HG03064 (cell line): ENCODE measurements at regions not wholly inside any gene's neighbourhood (a gene's known extent, or its start where the extent isn't known, plus 50 kb on each side); places are given as distances from the start of the nearest gene placed in this dataset.
"Not testable (repeated sequence)": the region's sequence is repeated elsewhere in the genome, so short reads cannot be mapped to it uniquely, and the experiment has no call there.

ENCODE experiments used
- ATAC-seq: cut with Tn5 transposase; IDR thresholded peaks from one replicate; pipeline ENCODE4 v1.9.1; 2021; ENCODE audit warnings: low read depth; ENCODE audit not compliant: unreplicated experiment

DNA sequence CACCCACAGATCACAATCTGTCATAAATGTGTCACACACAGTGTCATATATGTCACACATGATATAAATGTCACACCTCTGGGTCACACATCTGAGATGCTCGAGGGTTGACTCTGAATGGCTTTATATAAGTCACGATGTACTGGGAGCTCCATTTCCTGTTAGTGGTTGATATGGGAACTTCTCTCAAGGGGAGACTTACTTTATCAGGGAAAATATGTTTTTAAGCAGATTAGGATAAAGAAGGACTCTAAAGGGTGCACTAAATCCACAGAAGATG lies 83.9 kb upstream of the MEF2A start:
- no peak for ATAC-seq

DNA sequence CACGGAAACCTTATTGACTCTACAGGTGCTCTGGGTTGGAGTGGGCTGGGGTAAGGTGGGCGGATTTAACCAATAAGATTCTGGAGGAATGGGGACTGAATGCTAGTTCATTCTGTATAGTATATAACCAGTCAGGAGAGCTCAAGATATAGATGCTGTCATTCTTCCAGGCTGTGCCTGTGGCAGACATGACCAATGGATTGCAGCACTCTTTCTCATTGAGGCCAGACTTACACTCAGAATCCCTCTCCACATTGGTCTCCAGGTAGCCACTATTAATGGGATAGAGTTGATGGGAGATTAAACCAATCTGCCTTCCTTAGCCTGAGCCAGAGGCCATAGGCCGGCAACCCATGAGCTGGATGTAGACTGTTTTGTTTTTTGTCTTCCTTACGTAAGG lies 82.8 kb upstream of the MEF2A start:
- ATAC-seq: no peak

DNA sequence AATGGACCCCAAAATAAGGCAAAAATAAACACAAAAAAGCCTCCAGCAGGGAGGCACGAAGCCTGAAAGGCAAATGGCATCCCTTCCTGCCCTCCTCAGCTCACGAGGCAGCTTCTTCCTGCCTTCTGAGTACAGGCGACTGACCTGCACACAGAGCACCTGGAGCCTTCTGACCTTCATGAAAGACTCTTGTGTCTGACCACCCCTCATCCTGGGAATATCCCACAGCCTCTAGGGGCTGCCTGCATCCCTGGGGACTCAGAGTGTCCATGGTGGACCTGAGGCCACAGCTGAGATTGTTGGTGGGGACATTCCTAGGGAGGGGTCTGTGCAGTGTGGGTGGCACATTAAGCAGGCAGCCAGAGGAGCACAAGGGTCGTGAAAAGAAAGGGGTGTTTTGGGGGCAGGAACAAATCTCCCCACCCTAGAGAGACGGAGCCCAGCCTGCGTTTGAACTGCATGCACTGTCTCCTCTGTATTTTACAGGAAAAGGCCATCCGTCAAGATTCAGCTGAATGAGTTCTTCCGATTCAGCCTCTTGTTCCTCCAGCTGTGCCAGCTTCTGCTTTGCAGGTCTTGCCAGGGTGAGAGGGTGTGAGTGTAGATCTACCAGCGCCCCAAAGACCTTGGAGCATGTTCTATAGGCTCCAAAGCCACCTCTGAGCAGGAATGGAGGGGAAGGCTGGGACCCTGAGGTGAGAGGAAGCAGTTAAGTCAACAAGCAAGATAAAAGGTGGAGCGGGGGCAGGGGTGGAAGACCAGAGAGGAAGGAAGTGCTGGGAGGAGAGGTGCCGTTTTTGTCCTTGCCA lies 80.4 kb upstream of the MEF2A start:
- ATAC-seq: no peak

DNA sequence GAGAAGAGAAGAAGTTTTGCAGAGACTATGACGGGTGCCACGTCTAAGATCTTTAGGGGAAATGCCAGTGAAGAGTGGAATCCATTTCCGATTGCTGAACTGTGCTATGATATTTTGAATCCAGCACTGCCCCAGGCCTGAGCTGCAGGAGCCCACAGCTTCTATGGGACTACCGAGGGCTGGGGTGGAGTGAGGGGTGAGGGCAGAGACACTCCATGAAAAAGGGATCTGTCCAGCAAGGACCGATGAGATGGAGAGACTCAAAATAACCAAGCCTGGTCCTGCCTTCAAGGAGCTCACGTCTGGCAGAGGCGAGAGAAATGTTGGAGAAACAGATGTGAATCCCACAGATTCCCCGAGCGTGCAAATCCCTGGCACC lies 79.8 kb upstream of the MEF2A start:
- no peak for ATAC-seq

DNA sequence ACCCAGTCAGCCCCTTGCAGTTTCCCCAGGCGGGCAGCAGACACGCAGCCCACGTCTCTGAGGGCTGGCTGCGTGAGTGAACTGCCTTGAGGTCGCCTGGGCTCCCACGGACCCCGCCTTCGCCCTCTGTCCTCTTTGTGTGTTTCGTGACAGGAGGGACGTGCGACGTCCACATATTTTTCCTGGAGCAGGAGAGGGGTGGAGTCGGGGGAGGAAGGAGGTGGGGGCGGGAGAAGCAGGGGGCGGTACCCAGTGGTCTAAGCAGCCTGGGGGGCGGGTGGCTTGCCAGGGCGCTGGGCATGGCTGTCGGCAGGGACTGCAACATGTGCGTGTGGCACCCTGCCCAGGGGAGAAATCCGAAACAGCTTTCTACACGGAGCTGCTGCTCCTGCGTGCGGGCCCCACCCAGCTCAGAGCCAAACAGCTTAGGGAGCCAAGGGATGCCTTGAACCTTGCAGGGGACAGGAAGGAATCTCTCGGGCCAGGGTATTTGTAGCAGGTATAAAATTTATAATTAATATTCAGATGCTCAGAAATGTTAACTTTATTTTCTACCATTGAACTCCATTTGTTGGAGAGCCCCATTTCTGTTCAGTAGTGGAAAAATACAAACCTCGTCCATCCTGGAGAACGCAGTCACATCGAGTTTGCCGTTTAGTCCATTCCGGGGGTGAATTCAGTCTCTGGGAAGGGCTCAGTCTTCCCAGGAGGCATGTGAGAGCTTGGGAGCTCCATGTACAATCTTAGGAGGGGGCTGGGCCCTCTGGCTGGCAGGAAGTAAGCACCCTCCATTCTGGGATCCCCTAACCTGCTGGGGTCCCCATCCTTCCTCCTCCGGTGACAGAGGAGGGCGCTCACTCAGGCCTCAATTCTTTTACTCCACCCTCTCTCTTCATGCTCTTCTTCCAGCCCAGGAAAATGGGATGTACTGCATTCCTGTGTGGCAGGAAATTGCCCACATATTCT lies 79.1 kb upstream of the MEF2A start:
- ATAC-seq: no peak

DNA sequence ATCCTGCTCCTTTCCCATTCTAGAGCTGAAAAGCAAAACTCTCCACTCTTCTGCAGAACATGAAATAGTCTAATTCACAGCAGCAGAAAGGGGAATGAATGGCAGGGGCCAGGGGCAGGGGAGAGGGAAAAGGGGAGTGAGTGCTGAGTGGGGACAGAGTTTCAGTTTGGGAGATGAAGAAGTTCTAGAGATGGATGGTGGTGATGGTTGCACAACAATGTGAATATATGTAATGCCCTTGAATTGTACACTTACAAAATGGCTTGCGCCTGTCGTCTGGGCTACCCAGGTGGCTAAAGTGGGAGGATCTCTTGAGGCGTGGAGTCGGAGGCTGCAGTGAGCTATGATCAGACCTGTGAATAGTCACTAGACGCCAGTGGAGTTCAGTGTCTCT lies 78.5 kb upstream of the MEF2A start:
- ATAC-seq: no peak

DNA sequence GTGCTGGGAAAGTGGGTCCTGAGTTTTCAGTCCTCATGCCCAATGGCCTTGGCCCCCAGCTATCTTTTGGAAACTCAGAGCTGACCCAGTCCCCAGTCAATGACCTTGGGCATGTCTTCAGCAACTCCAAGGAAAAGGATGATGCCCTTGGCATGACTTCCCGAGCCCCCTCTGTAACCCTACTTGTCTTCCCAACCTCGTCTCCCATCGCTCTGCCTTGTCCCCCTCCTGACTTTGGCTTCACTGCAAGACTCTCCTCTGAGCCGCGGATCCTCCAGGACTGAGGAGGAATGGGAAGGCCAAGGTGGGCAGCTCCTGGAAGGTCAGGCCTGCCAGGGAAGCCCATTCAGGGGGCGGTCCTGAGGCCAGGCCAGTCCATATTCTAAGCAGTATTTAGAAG lies 73.5 kb upstream of the MEF2A start:
- no peak for ATAC-seq

DNA sequence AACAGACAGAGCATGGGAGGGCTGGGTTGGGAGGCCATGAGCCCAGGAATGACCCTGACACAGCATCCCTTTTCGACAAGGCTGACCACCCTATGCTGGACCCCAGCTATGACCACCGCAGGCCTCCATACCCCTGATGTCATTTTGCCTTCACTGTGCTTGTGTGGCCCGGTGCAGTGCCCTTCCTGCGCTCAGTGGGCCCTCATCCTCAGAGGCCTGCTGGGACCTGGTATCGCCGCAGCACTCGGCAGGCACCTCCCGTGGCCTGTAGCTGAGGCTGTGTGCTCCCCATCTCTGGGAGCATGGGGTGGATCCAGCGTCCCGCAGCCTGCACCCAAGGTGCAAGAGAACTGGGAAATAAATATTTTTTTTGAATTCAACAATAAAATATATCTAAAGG lies 73.1 kb upstream of the MEF2A start:
- no peak for ATAC-seq

DNA sequence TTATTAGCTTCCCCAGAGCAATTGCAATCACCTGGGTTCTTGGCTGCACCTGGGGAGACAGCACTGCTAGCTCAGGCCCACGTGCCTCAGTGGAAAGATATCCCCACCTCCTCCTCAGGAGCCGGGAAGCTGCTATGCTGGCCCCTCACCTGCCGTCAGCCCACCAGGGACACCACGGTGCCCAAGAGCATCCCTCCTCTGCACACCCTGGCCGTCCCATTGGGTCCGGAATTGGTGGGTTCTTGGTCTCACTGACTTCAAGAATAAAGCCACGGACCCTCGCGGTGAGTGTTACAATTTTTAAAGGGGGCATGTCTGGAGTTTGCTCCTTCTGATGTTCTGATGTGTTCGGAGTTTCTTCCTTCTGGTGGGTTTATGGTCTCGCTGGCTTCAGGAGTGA lies 72.3 kb upstream of the MEF2A start:
- no peak for ATAC-seq

DNA sequence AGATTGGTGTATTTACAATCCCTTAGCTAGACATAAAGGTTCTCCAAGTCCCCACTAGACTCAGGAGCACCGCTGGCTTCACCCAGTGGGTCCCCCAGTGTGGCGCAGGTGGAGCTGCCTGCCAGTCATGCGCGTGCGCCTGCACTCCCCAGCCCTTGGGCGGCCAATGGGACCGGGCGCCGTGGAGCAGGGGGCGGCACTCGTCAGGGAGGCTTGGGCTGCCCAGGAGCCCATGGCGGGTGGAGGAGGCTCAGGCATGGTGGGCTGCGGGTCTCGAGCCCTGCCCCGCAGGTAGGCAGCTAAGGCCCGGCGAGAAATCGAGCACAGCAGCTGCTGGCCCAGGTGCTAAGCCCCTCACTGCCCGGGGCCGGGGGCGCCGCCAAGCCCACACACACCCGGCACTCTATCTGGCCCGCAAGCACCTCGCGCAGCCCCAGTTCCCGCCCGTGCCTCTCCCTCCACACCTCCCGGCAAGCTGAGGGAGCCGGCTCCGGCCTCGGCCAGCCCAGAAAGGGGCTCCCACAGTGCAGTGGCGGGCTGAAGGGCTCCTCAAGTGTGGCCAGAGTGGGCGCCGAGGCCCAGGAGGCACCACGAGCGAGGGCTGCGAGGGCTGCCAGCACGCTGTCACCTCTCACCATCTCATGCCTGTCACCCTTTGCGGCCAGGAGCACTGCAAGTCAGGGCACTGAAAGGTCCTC lies 71.1 kb upstream of the MEF2A start:
- not testable (repeated sequence) for ATAC-seq

DNA sequence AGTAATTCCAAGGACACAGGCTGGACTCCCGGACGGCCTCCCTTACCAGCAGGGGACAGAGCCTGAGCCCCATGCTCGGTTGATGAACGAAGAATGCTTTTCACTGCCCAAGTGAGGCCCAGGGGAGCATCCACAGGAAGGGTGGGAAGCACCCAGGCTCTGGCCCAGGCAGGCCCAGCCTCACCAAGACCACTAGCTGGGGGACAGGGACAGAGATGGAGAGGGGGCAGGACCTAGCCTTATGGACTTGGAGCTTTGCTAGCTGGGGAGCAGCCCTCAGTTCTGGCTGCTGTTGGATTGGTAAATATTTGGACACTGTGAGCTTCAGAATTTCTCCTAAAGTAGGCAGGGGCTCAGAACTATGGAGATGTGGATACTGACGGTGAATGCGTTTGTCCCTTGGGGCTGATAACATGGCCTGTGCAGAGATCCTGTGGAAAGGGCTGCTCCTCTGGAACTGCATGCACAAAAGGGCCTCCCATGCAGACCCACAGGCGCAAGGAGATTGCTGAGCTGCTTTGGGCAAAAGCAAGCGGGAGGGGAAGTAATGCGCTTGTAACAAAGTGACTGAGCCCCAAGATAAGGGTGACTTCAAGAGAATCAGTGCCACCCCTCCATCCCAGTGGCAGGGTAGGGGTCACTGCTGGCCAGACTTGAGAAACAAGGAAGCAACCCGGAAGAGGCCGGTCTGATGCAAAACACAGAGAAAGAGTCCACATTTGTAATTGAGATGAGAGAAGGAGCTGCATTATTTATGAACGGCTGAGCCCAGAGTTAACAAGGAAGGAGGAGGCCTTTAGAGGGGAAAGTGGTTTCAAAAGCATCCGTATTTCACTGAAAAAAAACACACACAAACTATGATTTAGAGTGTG lies 70.1 kb upstream of the MEF2A start:
- no peak for ATAC-seq

DNA sequence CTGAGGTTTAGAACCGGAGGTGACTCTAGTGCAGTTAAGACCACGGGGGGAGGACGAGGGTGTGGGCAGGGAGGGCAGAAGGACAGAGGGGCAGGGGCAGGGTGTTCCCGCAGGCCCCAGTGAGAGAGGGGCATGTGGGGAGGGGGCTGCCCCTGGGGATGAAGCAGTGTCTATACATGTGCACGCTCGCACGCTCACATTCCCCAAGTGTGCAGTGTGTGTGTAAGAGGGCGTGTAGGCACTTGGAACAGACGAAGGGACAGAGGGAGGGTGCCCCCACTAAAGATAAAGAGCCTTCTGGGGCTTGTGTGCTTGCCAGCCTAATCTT lies 69.5 kb upstream of the MEF2A start:
- ATAC-seq: no peak

DNA sequence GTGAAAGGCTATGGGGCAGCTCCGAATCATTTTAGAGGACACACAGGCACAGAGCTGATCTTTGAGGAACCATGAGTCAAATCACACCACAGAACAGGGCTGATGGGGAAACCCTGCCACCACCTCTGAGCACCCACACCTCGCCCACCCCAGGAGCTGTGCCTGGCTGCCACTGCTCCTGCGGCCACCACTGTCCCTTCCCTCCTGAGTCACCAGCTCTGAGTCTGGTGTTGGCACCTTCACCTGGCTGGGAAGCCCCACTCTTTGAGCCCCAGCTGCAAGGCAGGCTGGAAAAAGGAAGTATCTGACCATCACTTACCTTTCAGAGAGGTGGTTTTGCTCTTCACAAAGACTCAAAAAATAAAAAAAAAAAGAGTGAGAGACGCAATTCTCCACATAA lies 63.6 kb upstream of the MEF2A start:
- peak; percentile 45 for ATAC-seq

DNA sequence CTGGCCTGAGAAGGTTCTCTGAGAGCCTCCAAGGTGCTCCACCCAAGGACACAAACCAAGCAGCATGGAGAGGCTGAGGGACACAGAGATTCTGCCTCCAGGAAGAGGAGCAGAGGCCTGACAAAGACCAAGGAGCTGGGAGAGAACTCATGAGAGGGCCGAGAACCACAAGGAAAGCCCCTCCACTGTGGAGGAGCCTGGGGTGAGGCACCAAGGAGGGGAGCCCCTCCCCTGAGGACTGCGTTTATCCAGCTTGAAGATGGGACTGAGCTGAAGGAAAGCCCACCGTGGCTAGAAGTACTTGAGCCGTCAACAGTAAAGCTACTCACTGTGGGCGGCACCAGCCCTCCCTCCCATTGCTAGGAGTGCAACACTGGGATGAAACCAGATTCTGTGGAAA lies 63.1 kb upstream of the MEF2A start:
- ATAC-seq: peak; percentile 8

DNA sequence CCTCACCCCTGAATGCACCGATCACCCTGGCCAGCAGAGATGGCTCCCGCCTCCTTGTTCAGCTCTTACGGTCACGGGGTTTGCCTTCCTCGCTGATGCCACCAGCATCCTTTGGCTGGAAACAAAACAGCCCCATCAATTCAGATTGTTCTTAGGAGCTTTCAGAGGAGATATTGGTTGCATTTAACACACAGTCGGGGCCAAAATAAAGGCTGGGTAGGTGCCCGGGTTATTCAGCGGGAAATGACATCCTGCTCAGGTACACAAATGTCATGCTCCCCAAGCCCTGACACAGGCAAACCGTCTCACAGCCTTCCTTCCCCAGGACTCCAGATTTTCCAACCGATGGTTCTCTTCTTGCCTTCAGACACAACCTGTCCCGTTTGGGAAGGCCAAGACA lies 62.4 kb upstream of the MEF2A start:
- ATAC-seq: no peak

DNA sequence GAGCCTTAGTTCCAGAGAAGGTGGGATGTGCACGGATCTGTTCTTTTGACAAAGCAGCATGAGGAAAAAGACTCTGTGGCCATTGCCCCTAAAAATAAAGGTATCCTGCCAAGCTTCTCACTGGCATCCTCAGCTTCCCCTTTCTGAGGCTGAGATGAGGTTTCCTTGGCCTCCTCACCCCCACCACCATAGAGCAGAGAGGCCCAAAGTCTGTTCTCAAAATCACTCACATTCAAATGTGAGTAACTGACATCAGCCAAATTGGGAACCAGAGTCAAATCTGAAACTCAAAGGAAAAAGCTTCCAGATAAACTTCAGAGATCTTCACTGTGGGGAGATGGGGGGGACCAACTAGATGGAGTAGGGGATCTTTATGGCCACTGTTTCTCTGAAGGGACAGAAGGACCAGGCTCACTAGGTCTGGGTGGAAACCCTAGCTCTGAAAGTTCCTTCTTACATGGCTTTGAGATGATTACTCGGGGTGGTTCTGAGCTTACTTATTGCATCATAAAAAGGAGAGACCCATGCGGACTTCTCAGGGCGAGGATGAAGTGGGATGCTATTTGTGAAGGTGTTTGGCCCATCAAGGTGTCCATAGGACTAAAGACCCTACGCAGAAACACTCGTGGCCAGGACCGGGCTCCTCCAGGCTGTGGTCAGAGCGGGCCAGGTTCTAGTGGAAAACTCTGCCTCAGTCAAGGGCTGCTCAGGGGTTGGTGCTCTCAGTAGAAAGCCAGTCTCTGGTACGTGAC lies 61.5 kb upstream of the MEF2A start:
- no peak for ATAC-seq

DNA sequence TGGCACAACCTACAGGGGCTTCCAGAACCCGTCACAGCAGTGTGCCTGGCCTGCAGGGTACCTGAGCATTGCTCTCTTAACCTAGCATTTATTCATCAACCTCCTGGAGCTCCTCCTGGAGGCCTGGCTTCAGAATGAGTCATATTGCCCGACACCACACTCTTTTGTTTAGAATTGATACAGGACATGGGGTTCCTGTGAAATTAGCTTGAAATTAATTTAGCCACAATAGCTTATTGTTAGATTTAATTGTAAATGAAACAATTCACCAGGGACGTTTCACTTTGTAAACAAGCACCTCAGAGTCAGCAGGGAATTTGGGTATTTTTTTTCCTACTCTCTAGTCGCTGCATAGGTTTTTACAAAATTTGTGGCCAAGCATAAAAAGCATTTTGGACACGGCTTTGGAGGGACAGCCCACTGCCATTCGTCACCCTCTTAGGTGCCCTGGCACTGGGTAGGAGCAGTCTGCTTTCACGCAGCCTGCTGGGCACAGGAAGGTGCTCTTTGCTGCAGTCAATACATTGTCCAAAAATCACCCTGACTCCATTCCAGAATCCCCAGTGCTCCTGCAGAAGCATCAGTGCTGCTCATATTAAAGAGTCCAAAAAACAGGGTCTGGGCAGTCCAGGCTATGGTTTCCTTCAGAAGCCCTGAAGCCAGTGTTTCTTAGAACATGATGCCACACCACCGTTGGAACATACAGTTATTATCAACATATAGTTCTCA lies 60.8 kb upstream of the MEF2A start:
- ATAC-seq: no peak

DNA sequence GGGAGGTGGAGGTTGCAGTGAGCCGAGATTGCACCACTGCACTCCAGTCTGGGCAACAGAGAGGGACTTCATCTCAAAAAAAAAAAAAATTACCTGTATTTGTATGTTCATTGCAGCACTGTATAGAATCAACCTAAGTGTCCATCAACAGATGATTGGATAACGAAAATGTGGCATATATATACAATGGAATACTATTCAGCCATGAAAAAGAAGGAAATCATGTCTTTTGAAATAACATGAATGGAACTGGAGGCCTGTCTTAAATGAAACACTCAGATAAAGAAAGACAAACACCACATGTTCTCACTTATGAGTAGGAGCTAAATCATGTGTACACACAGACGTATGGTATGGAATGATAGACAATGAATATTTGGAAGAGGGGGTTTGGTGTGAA lies 59.4 kb upstream of the MEF2A start:
- no peak for ATAC-seq

DNA sequence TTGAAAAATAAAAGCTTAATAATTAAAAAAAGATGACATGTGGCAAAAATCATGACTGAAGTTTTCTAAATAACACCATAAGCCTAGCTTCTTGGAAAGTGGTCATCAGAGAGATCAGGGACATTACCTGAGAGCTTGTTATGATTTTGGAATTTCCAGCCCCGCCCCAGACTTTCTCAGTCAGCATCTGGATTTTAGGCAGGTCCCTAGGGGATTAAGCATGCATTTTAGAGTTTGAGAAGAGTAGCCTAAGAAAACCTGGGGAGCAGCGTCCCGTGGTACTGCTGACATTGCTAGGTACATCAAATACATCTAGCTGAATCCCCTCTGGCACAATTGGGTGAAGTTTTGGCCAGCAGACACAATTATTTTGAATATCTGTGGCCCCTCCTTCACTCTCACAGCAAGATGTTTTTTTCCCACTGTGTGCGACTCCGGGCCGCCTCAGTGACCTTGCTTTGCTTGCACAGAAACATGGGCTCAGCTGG lies 58.7 kb upstream of the MEF2A start:
- no peak for ATAC-seq
